ENCODE measurements at regions not wholly inside any gene's neighbourhood (a gene's known extent, or its start where the extent isn't known, plus 50 kb on each side); places are given as distances from the start of the nearest gene placed in this dataset.
"Not testable (repeated sequence)": the region's sequence is repeated elsewhere in the genome, so short reads cannot be mapped to it uniquely, and the experiment has no call there.

DNA sequence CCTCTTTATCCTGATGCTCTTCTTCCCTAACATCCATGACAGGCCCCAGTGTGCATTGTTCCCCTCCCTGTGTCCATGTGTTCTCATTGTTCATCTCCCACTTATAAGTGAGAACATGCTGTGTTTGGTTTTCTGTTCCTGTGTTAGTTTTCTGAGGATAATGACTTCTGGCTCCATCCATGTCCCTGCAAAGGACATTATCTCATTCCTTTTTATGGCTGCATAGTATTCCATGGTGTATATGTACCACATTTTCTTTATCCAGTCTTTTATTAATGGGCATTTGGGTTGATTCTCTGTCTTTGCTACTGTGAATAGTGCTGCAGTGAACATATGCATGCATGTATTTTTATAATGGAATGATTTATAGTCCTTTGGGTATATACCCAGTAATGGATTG lies 78.7 kb upstream of the EXOC2 start:
- not testable (repeated sequence) for DNase-seq (ENCODE audit: low spot score)

DNA sequence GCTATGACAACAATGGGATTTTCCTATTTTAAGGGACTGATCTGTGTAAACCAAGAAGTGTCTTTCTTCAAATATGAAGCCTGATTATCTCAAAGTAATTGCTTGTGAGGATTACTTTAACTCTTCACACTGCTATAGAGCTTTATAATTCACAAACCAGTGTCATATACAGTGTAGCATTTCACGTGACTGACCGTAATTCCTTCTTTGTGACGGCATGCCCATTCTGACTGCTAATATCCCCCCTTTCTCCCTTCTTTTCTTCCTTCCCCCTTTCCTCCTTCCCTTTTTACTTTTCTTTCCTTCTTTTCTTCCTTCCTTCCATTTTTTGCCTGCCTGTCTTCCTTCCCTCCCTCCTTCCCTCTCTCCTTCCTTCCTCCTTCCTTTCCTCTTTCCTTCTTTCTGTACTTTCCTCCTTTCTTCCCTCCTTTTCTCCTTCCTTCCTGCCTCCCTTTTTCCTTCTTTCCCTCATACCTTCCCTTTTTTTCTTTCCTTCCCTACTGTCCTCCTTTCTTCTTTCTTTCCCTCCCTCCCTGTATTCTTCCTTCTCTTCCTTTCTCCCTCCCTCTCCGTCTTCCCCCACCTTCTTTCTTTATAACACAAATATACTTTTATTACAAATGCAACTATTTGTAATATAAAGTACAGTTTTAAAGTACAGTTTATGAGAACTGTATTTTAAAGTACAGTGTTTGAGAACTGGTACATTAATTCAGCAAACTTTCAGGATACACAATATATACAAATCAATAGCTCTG lies 75.0 kb upstream of the EXOC2 start:
- DNase-seq (ENCODE audit: low spot score) = no peak

DNA sequence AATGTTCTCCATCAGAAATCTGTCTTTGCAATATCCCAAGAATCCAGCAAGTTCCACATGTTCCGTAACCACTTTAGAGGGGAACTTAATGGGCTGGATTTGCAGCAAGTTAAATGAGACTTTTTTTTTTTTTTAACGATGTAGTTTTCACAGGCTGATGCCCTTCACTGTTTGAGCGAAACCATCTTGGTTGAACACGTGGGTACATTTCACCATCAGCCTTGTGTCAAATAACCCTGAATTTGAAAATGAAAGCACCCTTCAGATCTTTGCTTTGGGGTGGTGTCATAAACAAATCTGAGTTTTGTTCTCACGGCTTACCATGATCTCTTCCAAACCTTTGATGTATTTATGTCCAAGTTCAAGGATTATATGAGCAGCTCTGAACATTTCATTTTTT lies 73.7 kb upstream of the EXOC2 start:
- DNase-seq (ENCODE audit: low spot score) = no peak

DNA sequence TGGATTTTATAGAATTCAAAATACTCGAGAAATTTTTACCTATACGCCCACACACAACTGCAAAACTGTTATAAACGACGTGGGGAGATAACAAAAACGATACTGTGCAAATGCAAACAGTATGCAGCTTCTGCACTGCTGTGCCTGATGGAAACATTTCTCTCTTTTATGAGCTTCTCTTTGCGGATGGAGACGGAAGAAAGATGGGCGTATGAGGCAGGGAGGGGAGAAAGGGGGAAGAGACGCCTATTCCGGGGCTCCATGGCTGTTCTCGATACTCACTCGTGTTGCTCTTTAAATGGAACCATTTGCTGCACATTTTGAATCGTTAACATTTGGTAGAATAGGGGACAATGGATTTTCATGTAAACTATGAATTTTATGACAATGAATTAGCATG lies 69.1 kb upstream of the EXOC2 start:
- DNase-seq (ENCODE audit: low spot score) = no peak

DNA sequence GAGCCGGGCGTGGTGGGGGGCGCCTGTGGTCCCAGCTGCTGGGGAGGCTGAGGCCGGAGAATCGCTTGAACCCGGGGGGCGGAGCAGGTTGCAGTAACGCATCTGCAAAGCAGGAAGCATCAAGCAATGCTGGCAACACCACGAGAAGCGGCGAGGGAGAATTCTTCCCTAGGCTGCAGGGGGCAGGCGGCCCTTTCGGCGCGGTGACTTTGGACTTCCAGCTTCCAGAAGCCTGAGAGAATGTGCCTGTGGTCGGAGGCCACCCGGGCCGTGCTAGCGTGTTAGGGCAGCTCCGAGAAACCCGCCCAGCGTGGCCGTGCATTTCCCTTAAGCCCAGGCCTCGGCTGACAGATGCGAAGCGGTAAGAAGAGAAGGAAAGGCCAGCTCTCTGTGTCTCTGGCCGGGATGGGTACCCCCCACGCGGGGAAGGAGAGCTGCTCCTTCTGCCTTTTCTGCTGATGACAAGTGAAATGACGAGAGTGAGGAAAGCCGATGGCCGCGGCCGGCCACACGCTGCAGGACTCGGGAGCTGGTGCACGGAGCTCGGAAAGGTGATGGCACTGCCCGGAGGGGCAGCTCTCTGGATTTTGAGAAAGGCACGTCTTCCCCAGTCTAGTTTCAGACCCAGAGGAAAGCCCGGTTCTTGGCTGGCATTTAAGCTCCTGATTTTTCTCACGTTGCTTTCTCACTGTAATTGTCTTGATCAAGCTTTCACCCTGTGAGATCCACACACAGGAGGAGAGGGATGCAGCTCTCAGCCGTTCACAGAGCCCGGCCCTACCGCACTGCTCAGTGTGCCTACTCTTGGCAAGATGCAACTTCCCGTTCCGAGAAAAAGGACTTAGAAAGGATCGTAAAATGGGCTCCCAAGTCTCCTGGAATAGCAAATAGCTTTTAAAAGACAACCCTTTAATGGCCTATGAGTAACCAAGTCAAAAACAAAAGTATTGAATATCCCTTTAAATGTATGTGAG lies 68.3 kb upstream of the EXOC2 start:
- DNase-seq (ENCODE audit: low spot score) = no peak

DNA sequence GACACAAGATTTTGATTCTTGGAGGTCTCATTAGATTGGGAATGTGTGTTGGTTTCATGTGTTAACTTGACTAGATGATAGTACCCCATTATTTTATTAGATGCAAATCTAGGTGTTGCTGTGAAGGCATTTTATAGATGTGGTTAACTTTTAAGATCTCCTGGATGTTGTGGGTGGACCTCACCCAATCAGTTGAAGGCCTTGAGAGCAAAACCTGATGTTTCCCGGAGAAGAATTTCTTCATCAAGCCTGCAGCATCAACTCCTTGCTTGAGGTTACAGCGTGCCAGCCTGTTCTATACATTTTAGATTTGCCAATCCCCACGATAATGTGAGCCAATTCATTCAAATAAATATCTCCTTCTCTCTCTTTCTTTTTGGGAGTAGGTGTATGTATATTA lies 66.8 kb upstream of the EXOC2 start:
- DNase-seq (ENCODE audit: low spot score) = no peak

DNA sequence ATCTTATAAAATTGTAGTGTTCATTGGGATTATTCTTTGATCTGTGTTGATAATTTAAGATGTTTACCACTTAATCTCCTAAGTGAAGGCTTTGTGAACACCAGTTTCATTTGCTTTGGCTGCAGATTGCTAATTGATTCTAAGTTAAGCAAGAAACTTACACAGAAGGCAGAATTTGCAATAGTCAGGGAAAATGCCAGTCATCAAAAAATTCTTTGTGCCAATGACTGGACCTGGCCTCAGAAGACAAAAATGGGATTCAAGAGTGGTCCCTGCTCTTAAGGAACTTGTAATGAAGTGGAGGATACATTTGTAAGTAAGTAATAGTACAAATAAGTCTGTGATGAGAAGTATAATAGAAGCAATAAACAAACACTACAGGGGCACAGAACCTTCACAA lies 63.3 kb upstream of the EXOC2 start:
- no peak for DNase-seq (ENCODE audit: low spot score)

DNA sequence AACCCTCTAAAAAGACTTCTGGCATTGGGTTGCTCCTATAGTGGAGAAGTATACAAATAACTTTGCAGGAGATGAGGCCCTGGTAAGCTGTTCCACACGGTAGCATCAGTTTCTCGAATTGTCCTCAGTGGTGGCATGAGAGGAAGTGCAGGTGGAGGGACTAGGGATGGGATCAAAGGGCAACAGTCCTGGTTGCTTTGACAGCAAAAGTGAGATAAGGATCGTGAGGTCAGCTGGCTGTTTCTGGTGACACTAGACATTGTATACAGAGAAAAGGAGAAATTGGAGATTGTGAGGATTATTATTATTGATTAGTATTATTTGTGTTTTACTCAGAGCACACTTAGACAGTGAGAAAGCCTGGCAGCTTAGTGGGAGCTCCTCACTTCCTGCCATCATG lies 61.3 kb upstream of the EXOC2 start:
- DNase-seq (ENCODE audit: low spot score) = no peak

DNA sequence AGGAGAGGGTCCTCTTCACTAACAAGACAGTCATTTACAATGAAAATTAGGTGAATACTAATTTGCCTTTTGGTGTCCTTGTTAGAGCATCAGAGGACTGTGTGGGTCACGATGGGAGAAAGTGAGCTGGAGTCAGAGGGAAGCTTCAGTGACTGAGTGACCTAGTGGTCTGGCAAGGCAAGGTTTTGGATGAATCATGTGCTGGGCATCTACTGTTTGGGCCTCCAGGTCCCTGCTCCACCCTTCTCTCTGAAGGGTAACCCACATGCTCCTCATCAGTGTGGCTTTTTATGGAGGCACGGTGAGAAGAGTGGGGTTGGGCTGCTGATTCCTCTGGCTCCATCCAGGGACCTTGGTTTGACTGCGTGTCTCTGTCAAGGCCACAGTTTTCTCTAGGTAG lies 60.5 kb upstream of the EXOC2 start:
- peak; percentile 54 for DNase-seq (ENCODE audit: low spot score)

DNA sequence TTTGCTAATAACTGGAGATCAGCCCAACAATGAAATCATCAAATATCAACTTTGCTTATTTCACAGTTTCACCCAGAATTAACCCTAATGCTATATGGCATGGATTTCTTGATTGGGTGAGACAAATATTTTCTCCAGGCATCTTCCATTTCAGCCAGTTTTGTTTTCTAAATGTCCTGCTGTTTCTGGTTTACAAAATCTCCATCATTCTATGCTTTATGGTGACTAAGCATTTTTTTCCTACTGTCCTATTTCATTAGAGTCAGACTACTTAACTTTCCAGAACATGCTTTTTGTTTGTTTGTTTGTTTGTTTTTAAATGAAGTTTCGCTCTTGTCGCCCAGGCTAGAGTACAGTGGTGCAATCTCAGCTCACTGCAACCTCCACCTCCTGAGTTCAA lies 59.5 kb upstream of the EXOC2 start:
- DNase-seq (ENCODE audit: low spot score) = no peak

DNA sequence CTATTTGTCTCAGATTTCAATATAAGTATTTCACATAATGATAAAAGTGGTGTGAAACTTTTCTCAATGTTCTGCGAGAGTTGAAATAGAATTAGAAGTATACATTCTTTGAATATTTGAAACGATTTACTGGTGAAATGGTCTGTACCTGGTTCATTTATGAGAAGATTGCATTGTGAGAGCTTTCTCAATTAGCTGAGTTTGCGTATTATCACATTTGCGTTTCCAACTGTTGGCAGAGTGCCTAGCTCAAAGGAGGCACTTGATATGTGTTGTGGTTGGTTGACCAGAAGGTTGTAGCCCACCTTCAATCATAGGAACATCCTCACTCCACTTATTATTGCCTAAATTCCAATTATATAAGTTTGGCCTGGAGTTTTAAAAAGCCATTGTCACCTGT lies 58.8 kb upstream of the EXOC2 start:
- no peak for DNase-seq (ENCODE audit: low spot score)

DNA sequence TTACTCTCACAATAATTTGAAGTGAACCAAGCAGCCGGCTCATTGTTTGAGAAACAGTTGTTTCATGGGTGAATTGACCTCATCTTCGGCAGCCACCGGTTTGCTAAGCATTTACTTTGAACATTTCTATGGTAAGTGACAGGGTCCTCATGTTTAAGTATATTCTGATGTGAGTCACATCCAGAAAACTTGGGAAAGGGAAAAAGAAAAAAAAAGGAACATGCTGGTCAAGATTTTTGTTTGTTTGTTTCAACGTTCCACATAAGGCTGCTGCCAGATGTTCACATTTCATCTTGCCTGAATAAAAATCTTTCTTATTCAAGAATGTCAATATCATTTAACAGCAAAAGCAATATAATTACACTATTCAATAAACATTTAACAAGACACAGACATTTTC lies 55.0 kb upstream of the EXOC2 start:
- DNase-seq (ENCODE audit: low spot score) = no peak

DNA sequence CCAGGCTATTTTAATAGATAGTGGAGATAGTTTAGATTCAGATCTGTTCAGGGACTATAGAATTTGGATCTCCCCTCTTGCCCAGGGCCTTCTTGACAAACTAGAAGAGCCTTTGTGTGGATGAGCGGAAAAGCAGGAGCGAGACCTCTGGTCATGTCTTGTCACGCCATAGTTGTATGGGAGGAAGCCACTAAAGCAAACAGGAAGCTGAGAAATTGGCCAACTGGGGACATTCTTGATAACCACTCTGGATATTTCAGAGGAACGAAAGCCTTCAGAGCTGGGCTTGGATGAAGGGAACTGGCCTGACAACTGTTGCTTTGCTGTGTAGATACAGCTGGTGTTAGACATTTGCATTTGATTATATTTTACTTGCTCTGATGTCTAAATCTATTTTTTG lies 54.1 kb upstream of the EXOC2 start:
- DNase-seq (ENCODE audit: low spot score) = no peak

DNA sequence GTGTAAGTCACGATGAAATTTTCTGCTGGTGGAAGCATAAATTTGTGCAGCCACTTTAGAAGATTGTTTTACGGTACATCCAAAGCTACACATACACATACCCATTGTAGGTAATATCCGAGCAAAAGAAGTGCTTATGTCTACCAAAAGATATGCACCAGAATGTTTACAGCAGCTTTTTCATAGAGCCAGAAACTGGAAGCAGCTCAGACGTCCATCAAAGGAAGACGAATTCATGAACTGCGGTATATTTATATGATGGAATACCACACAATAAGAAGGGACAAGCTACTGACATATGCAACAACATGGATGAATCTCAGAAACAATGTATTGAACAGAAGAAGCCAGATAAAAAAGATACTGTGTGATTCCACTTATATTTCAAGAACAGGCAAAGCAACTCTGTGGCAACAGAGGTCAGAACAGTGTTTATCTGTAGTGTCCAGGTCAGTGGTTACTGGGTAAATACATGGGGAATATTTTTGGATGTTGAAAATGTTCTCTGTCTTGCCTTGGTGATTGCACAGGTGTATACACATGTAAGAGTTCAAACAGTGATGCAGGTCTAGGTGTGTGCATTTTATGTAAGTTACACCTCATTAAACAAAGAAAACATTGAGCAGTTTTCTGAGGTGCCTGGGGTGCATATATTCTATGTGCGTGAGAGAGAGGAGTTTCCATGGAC lies 51.9 kb upstream of the EXOC2 start:
- DNase-seq (ENCODE audit: low spot score) = no peak

DNA sequence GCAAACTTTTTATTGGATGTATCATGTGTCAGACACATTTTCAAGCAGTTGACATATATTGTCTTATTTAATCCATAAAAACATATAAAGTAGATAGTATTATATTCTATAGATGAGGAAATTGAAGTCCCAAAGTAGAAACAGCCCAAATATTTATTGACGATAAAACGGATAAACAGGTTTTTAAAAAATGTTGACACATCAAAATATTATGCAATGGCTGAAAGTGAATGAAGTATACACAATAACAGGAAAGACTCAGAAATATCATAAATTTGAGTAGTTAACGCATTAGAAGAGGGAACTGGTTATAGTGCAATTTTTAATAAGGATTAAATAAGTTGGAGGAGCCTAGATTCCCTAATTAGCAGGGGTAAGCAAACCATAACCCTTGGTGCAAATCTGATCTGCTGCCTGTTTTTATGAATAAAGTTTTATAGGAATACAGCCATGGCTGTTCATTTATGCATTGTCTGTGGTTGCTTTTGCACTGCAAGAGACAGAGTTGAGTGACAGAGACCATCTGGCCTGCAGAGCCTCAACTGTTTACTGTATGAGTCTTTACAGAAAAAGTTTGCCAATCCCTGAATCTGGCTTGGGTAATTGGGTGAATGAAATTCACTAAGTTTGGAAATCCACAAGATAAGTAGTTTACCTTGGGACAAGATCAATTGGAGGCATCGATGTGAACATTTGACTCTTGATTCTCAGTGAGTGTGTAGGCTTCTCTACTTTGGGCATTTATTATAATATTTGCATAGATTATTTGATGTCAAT lies 50.6 kb upstream of the EXOC2 start:
- no peak for DNase-seq (ENCODE audit: low spot score)

Measured in AG20443 (cell line).